OCI-LY7 (cell line): ENCODE measurements at regions not wholly inside any gene's neighbourhood (a gene's known extent, or its start where the extent isn't known, plus 50 kb on each side); places are given as distances from the start of the nearest gene placed in this dataset.

Experiments
- CTCF ChIP-seq: fragments of 200-600 bp; sonication (generic); conservative IDR thresholded peaks from 2 replicates; pipeline ENCODE4 v1.5.1; 2014; ENCODE audit warnings: mild to moderate bottlenecking, antibody characterized with exemption, low read length, moderate library complexity, mixed read lengths
- EZH2phosphoT487 ChIP-seq: fragments of 200-600 bp; sonication (generic); IDR thresholded peaks from 2 replicates; pipeline ENCODE4 v1.6.1; 2018; ENCODE audit warnings: low read depth, borderline replicate concordance, mild to moderate bottlenecking, mixed run types, antibody characterized with exemption, low read length, moderate library complexity, mixed read lengths

GRCh38 chr7:82600531-82600930 is 157.0 kb upstream of the CACNA2D1 start:
- TF ChIP-seq CTCF (no peak; the same call in 1 of the 2 replicates), EZH2phosphoT487 (no peak)
